ENCODE measurements at regions not wholly inside any gene's neighbourhood (a gene's known extent, or its start where the extent isn't known, plus 50 kb on each side); places are given as distances from the start of the nearest gene placed in this dataset.

DNA sequence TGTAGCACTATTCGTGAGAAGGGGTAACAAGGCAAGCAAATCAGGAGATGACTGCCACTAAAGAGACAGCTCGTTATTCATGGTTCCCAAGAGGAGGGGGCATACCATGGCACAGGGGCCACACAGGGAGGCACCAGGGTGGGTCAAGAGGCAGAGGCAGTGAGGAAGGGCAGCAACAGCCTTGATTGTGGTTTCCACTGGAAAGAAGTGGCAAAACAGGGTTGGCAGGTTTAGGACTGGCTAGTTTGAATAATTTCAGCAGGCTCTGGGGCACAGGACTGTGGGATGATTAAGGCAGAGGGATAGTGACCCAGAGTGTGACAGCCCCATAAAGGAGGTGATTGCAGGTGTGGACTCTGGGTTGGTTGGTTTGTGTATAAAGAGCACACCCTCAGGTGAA is 188.9 kb downstream of the CBLN1 start:
- DNase-seq: no peak
- Histone ChIP-seq H3K9me3 (replicated peaks; ENCODE audit: insufficient read depth, low read length) (no peaks in the 10 kb centered on the region), H3K27me3 (replicated peaks; ENCODE audit: insufficient read depth, low read length) (no peaks in the 10 kb centered on the region), H3K4me3 (ENCODE audit: low read length) (no peak overlapping the region), H3K9ac (ENCODE audit: low read length) (no peak overlapping the region), H4K20me1 (ENCODE audit: insufficient read depth, low read length) (no peaks in the 10 kb centered on the region), H3K4me1 (ENCODE audit: low read length) (no peaks in the 10 kb centered on the region), H3K79me2 (ENCODE audit: low read length) (no peaks in the 10 kb centered on the region), H2AFZ (ENCODE audit: low read length) (no peak overlapping the region), H3F3A (ENCODE audit: insufficient read depth, low read length) (no peaks in the 10 kb centered on the region), H3K9me2 (replicated peaks; ENCODE audit: insufficient read depth, low read length) (no peaks in the 10 kb centered on the region), H3K4me2 (ENCODE audit: low read depth, low read length) (no peak overlapping the region), H3K27ac (ENCODE audit: low read length) (no peak overlapping the region), H3K36me3 (replicated peaks; ENCODE audit: insufficient read depth, low read length) (no peaks in the 10 kb centered on the region)
- TF ChIP-seq EZH2 (optimal IDR thresholded peaks at IDR 0.05; ENCODE audit: low read depth, low read length) (no peak), EZH2phosphoT487 (IDR thresholded peaks at IDR 0.05; ENCODE audit: low read length) (no peak)
- TF ChIP-seq, protein P1, sequence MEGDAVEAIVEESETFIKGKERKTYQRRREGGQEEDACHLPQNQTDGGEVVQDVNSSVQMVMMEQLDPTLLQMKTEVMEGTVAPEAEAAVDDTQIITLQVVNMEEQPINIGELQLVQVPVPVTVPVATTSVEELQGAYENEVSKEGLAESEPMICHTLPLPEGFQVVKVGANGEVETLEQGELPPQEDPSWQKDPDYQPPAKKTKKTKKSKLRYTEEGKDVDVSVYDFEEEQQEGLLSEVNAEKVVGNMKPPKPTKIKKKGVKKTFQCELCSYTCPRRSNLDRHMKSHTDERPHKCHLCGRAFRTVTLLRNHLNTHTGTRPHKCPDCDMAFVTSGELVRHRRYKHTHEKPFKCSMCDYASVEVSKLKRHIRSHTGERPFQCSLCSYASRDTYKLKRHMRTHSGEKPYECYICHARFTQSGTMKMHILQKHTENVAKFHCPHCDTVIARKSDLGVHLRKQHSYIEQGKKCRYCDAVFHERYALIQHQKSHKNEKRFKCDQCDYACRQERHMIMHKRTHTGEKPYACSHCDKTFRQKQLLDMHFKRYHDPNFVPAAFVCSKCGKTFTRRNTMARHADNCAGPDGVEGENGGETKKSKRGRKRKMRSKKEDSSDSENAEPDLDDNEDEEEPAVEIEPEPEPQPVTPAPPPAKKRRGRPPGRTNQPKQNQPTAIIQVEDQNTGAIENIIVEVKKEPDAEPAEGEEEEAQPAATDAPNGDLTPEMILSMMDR (IDR thresholded peaks at IDR 0.05; ENCODE audit: low read length): no peak

DNA sequence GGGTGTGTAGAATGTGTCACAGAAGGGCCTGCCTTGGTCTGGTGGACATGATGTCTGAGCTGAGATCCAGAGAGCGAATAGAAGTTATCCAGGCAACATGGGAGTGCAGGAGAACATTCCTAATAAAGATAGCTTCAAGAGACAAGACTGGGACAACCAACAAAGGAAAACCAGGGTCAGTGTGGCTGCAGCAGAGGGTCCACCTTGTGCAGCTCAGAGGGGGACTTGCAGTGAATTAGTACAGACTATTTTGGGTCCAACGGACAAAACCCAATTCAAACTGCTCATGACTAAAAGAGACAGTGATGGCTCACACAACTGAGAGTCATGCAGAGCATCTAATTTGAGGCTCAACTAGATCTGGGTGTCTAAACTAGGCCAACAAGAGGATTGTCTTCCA is 192.1 kb downstream of the CBLN1 start:
- no peak for DNase-seq
- Histone ChIP-seq H3K9ac (ENCODE audit: low read length) (no peak overlapping the region), H3K79me2 (ENCODE audit: low read length) (no peaks in the 10 kb centered on the region), H3K27me3 (replicated peaks; ENCODE audit: insufficient read depth, low read length) (no peaks in the 10 kb centered on the region), H2AFZ (ENCODE audit: low read length) (no peak overlapping the region), H3K27ac (ENCODE audit: low read length) (no peak overlapping the region), H3K36me3 (replicated peaks; ENCODE audit: insufficient read depth, low read length) (no peaks in the 10 kb centered on the region), H3K4me2 (ENCODE audit: low read depth, low read length) (no peak overlapping the region), H3K4me3 (ENCODE audit: low read length) (no peak overlapping the region), H4K20me1 (ENCODE audit: insufficient read depth, low read length) (no peaks in the 10 kb centered on the region), H3K9me3 (replicated peaks; ENCODE audit: insufficient read depth, low read length) (no peaks in the 10 kb centered on the region), H3F3A (ENCODE audit: insufficient read depth, low read length) (no peaks in the 10 kb centered on the region), H3K9me2 (replicated peaks; ENCODE audit: insufficient read depth, low read length) (no peaks in the 10 kb centered on the region), H3K4me1 (ENCODE audit: low read length) (no peaks in the 10 kb centered on the region)
- no peak for TF ChIP-seq EZH2phosphoT487 (IDR thresholded peaks at IDR 0.05; ENCODE audit: low read length)
- TF ChIP-seq, protein P1 (IDR thresholded peaks at IDR 0.05; ENCODE audit: low read length): no peak
- no peak for TF ChIP-seq EZH2 (optimal IDR thresholded peaks at IDR 0.05; ENCODE audit: low read depth, low read length)

DNA sequence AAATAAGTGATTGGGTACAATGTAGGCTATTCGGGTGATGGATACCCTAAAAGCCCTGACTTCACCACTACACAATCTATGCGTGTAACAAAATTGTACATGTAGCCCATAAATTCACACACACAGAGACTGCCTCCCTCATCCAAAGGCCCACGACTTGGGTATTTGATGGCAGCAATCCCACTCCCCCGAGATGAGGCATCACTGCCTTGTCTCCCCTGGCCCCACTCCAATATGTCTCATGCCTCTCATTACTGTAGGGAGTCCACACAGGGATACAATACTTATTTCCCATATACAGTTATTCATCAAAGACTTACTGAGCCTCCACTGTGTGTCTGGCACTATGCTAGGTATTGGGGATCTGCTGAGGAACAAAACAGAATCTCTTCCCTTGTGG is 192.6 kb downstream of the CBLN1 start:
- H3K79me2 ChIP-seq (ENCODE audit: low read length): no peaks in the 10 kb centered on the region
- no peak for DNase-seq
- no peaks in the 10 kb centered on the region for H3K4me1 ChIP-seq (ENCODE audit: low read length)
- H3K27me3 ChIP-seq (replicated peaks; ENCODE audit: insufficient read depth, low read length): no peaks in the 10 kb centered on the region
- no peak overlapping the region for H3K4me3 ChIP-seq (ENCODE audit: low read length)
- no peak overlapping the region for H3K9ac ChIP-seq (ENCODE audit: low read length)
- no peaks in the 10 kb centered on the region for H3K9me2 ChIP-seq (replicated peaks; ENCODE audit: insufficient read depth, low read length)
- no peak overlapping the region for H3K27ac ChIP-seq (ENCODE audit: low read length)
- no peak overlapping the region for H3K4me2 ChIP-seq (ENCODE audit: low read depth, low read length)
- TF ChIP-seq, protein P1 (IDR thresholded peaks at IDR 0.05; ENCODE audit: low read length): no peak
- TF ChIP-seq EZH2phosphoT487 (IDR thresholded peaks at IDR 0.05; ENCODE audit: low read length): no peak
- TF ChIP-seq EZH2 (optimal IDR thresholded peaks at IDR 0.05; ENCODE audit: low read depth, low read length): no peak
- no peaks in the 10 kb centered on the region for H4K20me1 ChIP-seq (ENCODE audit: insufficient read depth, low read length)
- no peak overlapping the region for H2AFZ ChIP-seq (ENCODE audit: low read length)
- no peaks in the 10 kb centered on the region for H3K9me3 ChIP-seq (replicated peaks; ENCODE audit: insufficient read depth, low read length)
- H3F3A ChIP-seq (ENCODE audit: insufficient read depth, low read length): no peaks in the 10 kb centered on the region
- no peaks in the 10 kb centered on the region for H3K36me3 ChIP-seq (replicated peaks; ENCODE audit: insufficient read depth, low read length)
